HG03108 (cell line): ENCODE measurements at regions not wholly inside any gene's neighbourhood (a gene's known extent, or its start where the extent isn't known, plus 50 kb on each side); places are given as distances from the start of the nearest gene placed in this dataset.

Experiments used
- ATAC-seq: cut with Tn5 transposase; IDR thresholded peaks from one replicate; pipeline ENCODE4 v1.9.1; 2021; ENCODE audit warnings: moderate library complexity; ENCODE audit not compliant: unreplicated experiment

GRCh38 chr3:41125258-41125657, 74.0 kb upstream of the CTNNB1 start:
- ATAC-seq: no peak

- no peak for ATAC-seq
Measured at GRCh38 chr3:41126472-41126871, 72.8 kb upstream of the CTNNB1 start.

GRCh38 chr3:41126961-41127360, 72.3 kb upstream of the CTNNB1 start:
- no peak for ATAC-seq

- ATAC-seq: no peak
Measured at GRCh38 chr3:41127414-41127813, 71.9 kb upstream of the CTNNB1 start.

- ATAC-seq: no peak
Measured at GRCh38 chr3:41129731-41130130, 69.6 kb upstream of the CTNNB1 start.

GRCh38 chr3:41131224-41131623, 68.1 kb upstream of the CTNNB1 start:
- no peak for ATAC-seq

GRCh38 chr3:41137686-41138111, 61.6 kb upstream of the CTNNB1 start:
- ATAC-seq: no peak

GRCh38 chr3:41138146-41138545, 61.2 kb upstream of the CTNNB1 start:
- ATAC-seq: no peak

- ATAC-seq: no peak
Measured at GRCh38 chr3:41138601-41139000, 60.7 kb upstream of the CTNNB1 start.

GRCh38 chr3:41140242-41140641, 59.1 kb upstream of the CTNNB1 start:
- ATAC-seq: no peak

- no peak for ATAC-seq
Measured at GRCh38 chr3:41141433-41142167, 57.7 kb upstream of the CTNNB1 start.

GRCh38 chr3:41143421-41144031, 55.8 kb upstream of the CTNNB1 start:
- ATAC-seq: no peak

GRCh38 chr3:41144631-41145030, 54.7 kb upstream of the CTNNB1 start:
- no peak for ATAC-seq

- no peak for ATAC-seq
Measured at GRCh38 chr3:41148478-41148877, 50.8 kb upstream of the CTNNB1 start.

GRCh38 chr3:41148901-41149300, 50.4 kb upstream of the CTNNB1 start:
- ATAC-seq: no peak
